ENCODE measurements at regions not wholly inside any gene's neighbourhood (a gene's known extent, or its start where the extent isn't known, plus 50 kb on each side); places are given as distances from the start of the nearest gene placed in this dataset.

GRCh38 chr12:105453316-105453715, 122.8 kb downstream of the C12orf75 start:
- TF ChIP-seq, protein P1, sequence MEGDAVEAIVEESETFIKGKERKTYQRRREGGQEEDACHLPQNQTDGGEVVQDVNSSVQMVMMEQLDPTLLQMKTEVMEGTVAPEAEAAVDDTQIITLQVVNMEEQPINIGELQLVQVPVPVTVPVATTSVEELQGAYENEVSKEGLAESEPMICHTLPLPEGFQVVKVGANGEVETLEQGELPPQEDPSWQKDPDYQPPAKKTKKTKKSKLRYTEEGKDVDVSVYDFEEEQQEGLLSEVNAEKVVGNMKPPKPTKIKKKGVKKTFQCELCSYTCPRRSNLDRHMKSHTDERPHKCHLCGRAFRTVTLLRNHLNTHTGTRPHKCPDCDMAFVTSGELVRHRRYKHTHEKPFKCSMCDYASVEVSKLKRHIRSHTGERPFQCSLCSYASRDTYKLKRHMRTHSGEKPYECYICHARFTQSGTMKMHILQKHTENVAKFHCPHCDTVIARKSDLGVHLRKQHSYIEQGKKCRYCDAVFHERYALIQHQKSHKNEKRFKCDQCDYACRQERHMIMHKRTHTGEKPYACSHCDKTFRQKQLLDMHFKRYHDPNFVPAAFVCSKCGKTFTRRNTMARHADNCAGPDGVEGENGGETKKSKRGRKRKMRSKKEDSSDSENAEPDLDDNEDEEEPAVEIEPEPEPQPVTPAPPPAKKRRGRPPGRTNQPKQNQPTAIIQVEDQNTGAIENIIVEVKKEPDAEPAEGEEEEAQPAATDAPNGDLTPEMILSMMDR (conservative IDR thresholded peaks at IDR 0.05 in 1 of 2, IDR thresholded peaks at IDR 0.05 in 1 of 2; ENCODE audit: low read depth in 1 of 2, low read length in 2 of 2) = no peak
- TF ChIP-seq EZH2 (IDR thresholded peaks at IDR 0.05; ENCODE audit: low read length, missing control alignments) = no peak
- Histone ChIP-seq H3K4me1 (ENCODE audit: control insufficient read depth, extremely low read depth, insufficient read depth, low read length) (no peaks in the 10 kb centered on the region), H4K20me1 (ENCODE audit: control insufficient read depth, extremely low read depth, insufficient read depth, low read length) (no peaks in the 10 kb centered on the region), H3K79me2 (ENCODE audit: control insufficient read depth, insufficient read depth, low read length) (no peaks in the 10 kb centered on the region), H3K9ac (ENCODE audit: insufficient read depth, low read length) (no peak overlapping the region), H3K4me2 (ENCODE audit: extremely low read depth, insufficient read depth, low read length) (no peak overlapping the region), H2AFZ (ENCODE audit: low read length) (no peak overlapping the region), H3K27me3 (ENCODE audit: control insufficient read depth, insufficient read depth, low read length) (no peaks in the 10 kb centered on the region), H3K4me3 (replicated peaks in 1 of 4; ENCODE audit: control extremely low read depth in 1 of 4, insufficient read depth in 1 of 4, low read depth in 3 of 4, low read length in 4 of 4) (no peak overlapping the region), H3K27ac (ENCODE audit: insufficient read depth, low read length) (no peak overlapping the region), H3K36me3 (ENCODE audit: control insufficient read depth, insufficient read depth, low read length) (no peaks in the 10 kb centered on the region), H3K9me3 (ENCODE audit: control insufficient read depth, insufficient read depth, low read depth, low read length) (no peaks in the 10 kb centered on the region)
- DNase-seq (ENCODE audit: low read depth in 2 of 2) = no peak

- TF ChIP-seq, protein P1 (conservative IDR thresholded peaks at IDR 0.05 in 1 of 2, IDR thresholded peaks at IDR 0.05 in 1 of 2; ENCODE audit: low read depth in 1 of 2, low read length in 2 of 2) = no peak
- TF ChIP-seq EZH2 (IDR thresholded peaks at IDR 0.05; ENCODE audit: low read length, missing control alignments) = no peak
- no peak overlapping the region for H2AFZ ChIP-seq (ENCODE audit: low read length)
- no peak for DNase-seq (ENCODE audit: low read depth in 2 of 2)
Measured at GRCh38 chr12:105454688-105455087, 124.2 kb downstream of the C12orf75 start.

GRCh38 chr12:105455261-105455660, 124.8 kb downstream of the C12orf75 start:
- H4K20me1 ChIP-seq (ENCODE audit: control insufficient read depth, extremely low read depth, insufficient read depth, low read length) = no peaks in the 10 kb centered on the region
- H2AFZ ChIP-seq (ENCODE audit: low read length) = no peak overlapping the region
- no peak overlapping the region for H3K4me3 ChIP-seq (replicated peaks in 1 of 4; ENCODE audit: control extremely low read depth in 1 of 4, insufficient read depth in 1 of 4, low read depth in 3 of 4, low read length in 4 of 4)
- no peaks in the 10 kb centered on the region for H3K4me1 ChIP-seq (ENCODE audit: control insufficient read depth, extremely low read depth, insufficient read depth, low read length)
- no peak for DNase-seq (ENCODE audit: low read depth in 2 of 2)
- no peaks in the 10 kb centered on the region for H3K27me3 ChIP-seq (ENCODE audit: control insufficient read depth, insufficient read depth, low read length)
- no peak overlapping the region for H3K9ac ChIP-seq (ENCODE audit: insufficient read depth, low read length)
- H3K79me2 ChIP-seq (ENCODE audit: control insufficient read depth, insufficient read depth, low read length) = no peaks in the 10 kb centered on the region
- H3K36me3 ChIP-seq (ENCODE audit: control insufficient read depth, insufficient read depth, low read length) = no peaks in the 10 kb centered on the region
- TF ChIP-seq EZH2 (IDR thresholded peaks at IDR 0.05; ENCODE audit: low read length, missing control alignments) = no peak
- TF ChIP-seq, protein P1 (conservative IDR thresholded peaks at IDR 0.05 in 1 of 2, IDR thresholded peaks at IDR 0.05 in 1 of 2; ENCODE audit: low read depth in 1 of 2, low read length in 2 of 2) = no peak
- H3K27ac ChIP-seq (ENCODE audit: insufficient read depth, low read length) = no peak overlapping the region
- H3K9me3 ChIP-seq (ENCODE audit: control insufficient read depth, insufficient read depth, low read depth, low read length) = no peaks in the 10 kb centered on the region
- H3K4me2 ChIP-seq (ENCODE audit: extremely low read depth, insufficient read depth, low read length) = no peak overlapping the region

More at GRCh38 chr12:105454688-105455087, 124.2 kb downstream of the C12orf75 start:
- no peaks in the 10 kb centered on the region for H3K36me3 ChIP-seq (ENCODE audit: control insufficient read depth, insufficient read depth, low read length)
- H3K79me2 ChIP-seq (ENCODE audit: control insufficient read depth, insufficient read depth, low read length) = no peaks in the 10 kb centered on the region
- no peaks in the 10 kb centered on the region for H3K27me3 ChIP-seq (ENCODE audit: control insufficient read depth, insufficient read depth, low read length)
- no peaks in the 10 kb centered on the region for H4K20me1 ChIP-seq (ENCODE audit: control insufficient read depth, extremely low read depth, insufficient read depth, low read length)
- H3K9ac ChIP-seq (ENCODE audit: insufficient read depth, low read length) = no peak overlapping the region
- no peak overlapping the region for H3K4me2 ChIP-seq (ENCODE audit: extremely low read depth, insufficient read depth, low read length)
- H3K27ac ChIP-seq (ENCODE audit: insufficient read depth, low read length) = no peak overlapping the region
- H3K4me3 ChIP-seq (replicated peaks in 1 of 4; ENCODE audit: control extremely low read depth in 1 of 4, insufficient read depth in 1 of 4, low read depth in 3 of 4, low read length in 4 of 4) = no peak overlapping the region
- H3K9me3 ChIP-seq (ENCODE audit: control insufficient read depth, insufficient read depth, low read depth, low read length) = no peaks in the 10 kb centered on the region
- no peaks in the 10 kb centered on the region for H3K4me1 ChIP-seq (ENCODE audit: control insufficient read depth, extremely low read depth, insufficient read depth, low read length)

Measured in fibroblast of lung (primary cell).